Fibroblast of skin of scalp (primary cell): ENCODE measurements at regions not wholly inside any gene's neighbourhood (a gene's known extent, or its start where the extent isn't known, plus 50 kb on each side); places are given as distances from the start of the nearest gene placed in this dataset.
"Not testable (repeated sequence)": the region's sequence is repeated elsewhere in the genome, so short reads cannot be mapped to it uniquely, and the experiment has no call there.

Experiments used
- DNase-seq: peaks from one replicate; pipeline ENCODE4 v3.0.0-alpha.2; 2013

- no peak for DNase-seq
Measured at GRCh38 chr3:72660270-72661114, 187.8 kb downstream of the SHQ1 start.

- peak; percentile 44 for DNase-seq
Measured at GRCh38 chr3:72659596-72659995, 188.6 kb downstream of the SHQ1 start.

GRCh38 chr3:72659188-72659587 is 189.1 kb downstream of the SHQ1 start:
- no peak for DNase-seq

GRCh38 chr3:72658466-72659100 is 189.7 kb downstream of the SHQ1 start:
- DNase-seq, result no peak

- no peak for DNase-seq
Measured at GRCh38 chr3:72657666-72658065, 190.6 kb downstream of the SHQ1 start.

- no peak for DNase-seq
Measured at GRCh38 chr3:72655723-72656122, 192.5 kb downstream of the SHQ1 start.

- peak; percentile 29 for DNase-seq
Measured at GRCh38 chr3:72655131-72655551, 193.1 kb downstream of the SHQ1 start.

- no peak for DNase-seq
Measured at GRCh38 chr3:72652395-72652794, 195.8 kb downstream of the SHQ1 start.

- DNase-seq, result no peak
Measured at GRCh38 chr3:72651498-72651897, 196.7 kb downstream of the SHQ1 start.

GRCh38 chr3:72646263-72646662 is 202.0 kb downstream of the SHQ1 start:
- DNase-seq, result no peak

- not testable (repeated sequence) for DNase-seq
Measured at GRCh38 chr3:72643635-72644034, 204.6 kb downstream of the SHQ1 start.

- no peak for DNase-seq
Measured at GRCh38 chr3:72641684-72642083, 206.6 kb downstream of the SHQ1 start.

- DNase-seq, result no peak
Measured at GRCh38 chr3:72641072-72641471, 207.2 kb downstream of the SHQ1 start.

GRCh38 chr3:72636969-72637597 is 211.2 kb downstream of the SHQ1 start:
- DNase-seq, result no peak

GRCh38 chr3:72635551-72635950 is 212.7 kb downstream of the SHQ1 start:
- no peak for DNase-seq

- no peak for DNase-seq
Measured at GRCh38 chr3:72634128-72634527, 214.1 kb downstream of the SHQ1 start.

- DNase-seq, result no peak
Measured at GRCh38 chr3:72633534-72633933, 214.7 kb downstream of the SHQ1 start.

GRCh38 chr3:72633121-72633520 is 215.1 kb downstream of the SHQ1 start:
- peak; percentile 42 for DNase-seq

GRCh38 chr3:72632129-72632528 is 216.1 kb downstream of the SHQ1 start:
- DNase-seq, result peak; percentile 6

GRCh38 chr3:72630969-72631344 is 217.3 kb downstream of the SHQ1 start:
- no peak for DNase-seq

- peak; percentile 4 for DNase-seq
Measured at GRCh38 chr3:72630327-72630968, 217.8 kb downstream of the SHQ1 start.

GRCh38 chr3:72629191-72629631 is 219.0 kb downstream of the SHQ1 start:
- DNase-seq, result no peak

- no peak for DNase-seq
Measured at GRCh38 chr3:72628065-72628464, 220.2 kb downstream of the SHQ1 start.
